ENCODE measurements at regions not wholly inside any gene's neighbourhood (a gene's known extent, or its start where the extent isn't known, plus 50 kb on each side); places are given as distances from the start of the nearest gene placed in this dataset.
"Not testable (repeated sequence)": the region's sequence is repeated elsewhere in the genome, so short reads cannot be mapped to it uniquely, and the experiment has no call there.

DNA sequence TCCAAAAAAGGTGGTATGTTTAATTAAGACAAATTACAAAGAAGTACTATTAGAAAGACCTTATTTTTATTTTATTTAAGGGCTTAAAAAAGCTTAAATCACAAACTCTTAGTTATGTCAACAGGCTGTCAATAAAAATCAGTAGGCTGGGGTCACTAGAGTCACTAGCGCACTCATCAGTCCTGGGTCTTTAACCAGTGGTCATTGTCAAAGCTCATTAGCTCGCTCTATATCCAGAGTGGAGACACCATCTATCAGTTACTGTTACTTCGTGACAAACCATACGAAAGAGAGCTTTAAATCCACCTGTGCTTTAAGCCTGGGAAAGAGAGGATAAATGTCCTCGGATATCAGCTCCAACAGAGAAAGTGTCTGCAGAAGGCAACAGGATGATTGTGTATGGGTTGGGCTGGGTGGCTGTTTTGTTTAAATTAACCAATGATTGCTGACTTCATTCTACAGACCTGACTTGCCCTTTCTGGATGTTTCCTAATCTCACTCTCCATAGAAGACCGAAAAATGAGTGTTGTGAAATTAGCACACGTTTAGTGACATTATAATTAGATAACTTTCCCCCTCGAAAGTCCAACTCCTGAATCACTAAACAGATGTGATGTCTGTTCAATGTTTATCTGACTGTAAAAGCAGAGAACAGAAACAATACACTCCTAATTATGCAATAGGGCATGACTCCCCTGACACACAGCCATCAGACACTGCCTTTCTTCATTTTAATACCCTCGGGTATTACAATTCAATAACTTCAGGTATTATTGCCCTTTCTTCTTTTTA, 123.6 kb upstream of the TNPO1 start:
- DNase-seq: no peak

DNA sequence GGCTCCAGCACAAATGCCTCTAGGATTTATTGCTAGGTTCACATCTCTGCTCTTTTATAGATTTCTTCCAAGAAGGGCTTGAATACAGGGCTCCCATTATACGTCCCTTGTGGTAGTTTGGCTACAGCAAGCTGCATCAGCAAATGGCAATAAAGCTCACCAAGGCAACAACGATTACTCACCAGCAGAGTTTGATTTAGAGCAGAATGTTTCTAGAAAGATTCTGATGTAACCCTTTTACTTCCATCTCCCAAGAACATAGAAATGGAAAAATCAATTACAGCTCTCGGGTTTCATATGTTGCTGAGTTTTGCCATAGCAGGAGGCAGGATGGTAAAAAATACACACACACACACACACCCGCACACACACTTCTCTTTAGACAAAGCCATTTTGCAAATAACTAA, 124.2 kb upstream of the TNPO1 start:
- DNase-seq: no peak

DNA sequence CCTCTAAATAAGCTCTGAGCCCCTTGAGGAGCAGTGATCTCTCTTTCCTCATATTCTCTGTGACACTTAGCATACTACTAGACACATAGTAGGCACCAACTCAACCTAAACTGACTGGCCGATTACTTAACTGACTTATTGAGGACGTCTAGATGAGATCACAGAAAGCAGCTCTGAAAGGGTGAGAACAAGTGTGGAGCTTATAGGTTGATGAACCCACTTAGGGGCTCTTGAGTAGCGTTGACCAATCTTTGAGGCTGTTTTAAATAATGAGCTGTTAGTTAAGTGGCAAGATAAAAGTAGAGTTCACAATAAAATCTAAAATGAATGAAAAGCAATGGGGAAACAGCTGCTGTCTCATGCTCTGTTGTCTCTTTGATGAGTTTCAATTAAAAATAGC, 124.7 kb upstream of the TNPO1 start:
- DNase-seq: no peak

DNA sequence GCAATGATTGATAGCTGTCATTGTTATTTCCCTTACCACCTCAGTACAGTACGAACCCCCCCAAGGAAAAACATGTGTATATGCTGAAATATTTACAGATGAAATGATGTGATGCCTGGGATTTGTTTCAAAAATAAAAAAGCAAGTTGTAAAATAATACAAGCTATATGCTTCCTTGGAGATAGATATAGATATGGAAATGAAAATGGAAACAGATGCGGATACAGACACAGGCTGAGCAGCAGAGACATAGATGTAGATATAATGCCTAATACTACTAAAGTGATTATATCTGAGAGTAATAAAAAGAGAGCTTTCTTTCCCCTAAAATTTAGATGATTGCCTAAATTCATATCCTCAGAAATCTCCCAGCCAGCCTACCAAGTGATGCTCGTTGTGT, 127.5 kb upstream of the TNPO1 start:
- DNase-seq: no peak

DNA sequence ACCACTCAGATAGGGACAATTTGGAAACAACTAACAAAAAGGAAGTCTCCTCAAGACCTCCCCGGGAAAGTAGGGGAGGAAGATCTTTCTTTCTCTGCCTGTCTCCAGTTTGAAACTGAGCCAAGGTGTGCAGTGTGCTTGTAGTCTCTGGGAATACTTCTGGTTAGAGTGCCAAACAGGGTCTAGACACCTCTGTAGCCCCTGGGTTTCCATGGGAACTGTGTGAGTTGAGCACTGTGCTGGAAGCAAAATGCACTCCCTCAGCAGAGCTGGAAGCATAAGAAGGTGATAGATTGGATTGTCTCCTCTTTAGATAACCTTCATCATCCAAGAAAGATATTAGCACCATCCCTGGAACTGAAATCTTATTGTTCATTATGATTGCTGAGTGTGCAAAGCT, 129.2 kb upstream of the TNPO1 start:
- DNase-seq: no peak

DNA sequence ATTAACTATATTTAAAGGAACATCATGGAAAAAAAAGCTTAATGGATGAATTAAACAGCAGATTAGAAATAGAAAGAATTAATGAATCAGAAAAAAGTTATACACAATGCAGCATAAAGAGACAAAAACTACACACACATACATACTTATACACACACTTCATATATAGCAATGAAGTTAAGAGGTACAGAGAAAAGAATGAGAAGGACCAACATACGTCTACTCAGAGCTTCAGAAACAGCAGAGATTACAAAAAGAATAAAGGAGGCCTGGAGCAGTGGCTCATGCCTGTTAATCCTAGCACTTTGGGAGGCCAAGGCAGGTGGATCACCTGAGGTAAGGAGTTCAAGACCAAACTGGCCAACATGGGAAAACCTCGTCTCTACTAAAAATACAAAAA, 133.9 kb upstream of the TNPO1 start:
- no peak for DNase-seq

DNA sequence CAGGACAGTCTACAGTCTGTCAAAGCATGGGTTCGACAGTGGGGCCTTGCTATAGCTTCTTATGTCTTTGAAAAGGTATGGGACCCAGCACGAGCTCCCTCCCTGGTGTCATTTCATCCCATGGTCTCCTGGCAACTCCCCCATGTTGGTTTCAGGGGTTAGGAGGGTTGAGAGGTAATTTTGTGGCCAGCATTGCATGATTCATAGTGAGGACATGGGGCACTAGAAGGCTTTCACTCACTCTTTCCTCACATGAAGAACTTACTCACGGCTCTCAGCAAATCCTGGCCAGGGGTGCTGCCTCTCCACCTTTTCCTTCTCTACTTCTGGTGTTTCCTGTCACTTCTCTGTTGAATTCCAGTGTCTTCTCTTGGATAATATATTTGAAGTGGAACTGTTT, 134.7 kb upstream of the TNPO1 start:
- DNase-seq: no peak

DNA sequence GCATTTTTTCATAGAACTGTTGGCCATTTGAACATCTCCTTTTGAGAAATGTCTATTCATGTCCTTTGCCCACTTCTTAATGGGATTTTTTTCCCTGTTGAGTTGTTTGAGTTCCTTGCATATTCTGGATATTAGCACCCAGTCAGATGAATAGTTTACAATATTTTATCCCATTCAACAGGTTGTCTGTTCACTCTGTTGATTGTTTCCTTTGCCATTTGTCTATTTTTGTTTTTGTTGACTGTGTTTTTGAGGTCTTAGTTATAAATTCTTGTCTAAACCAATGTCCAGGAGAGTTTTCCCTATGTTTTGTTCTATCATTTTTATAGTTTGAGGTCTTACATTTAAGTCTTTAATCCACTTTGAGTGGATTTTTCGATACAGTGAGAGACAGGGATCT, 139.0 kb upstream of the TNPO1 start:
- no peak for DNase-seq

DNA sequence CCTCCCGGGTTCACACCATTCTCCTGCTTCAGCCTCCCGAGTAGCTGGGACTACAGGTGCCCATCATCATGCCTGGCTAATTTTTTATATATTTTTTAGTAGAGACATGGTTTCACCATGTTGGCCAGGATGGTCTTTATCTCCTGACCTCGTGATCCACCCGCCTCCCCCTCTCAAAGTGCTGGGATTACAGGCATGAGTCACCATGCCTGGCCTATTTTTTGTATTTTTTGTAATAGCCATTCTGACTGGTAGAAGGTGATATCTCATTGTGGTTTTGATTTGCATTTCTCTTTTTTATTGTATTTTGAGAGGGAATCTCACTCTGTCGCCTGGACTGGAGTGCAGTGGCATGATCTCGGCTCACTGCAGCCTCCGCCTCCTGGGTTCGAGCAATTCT, 139.6 kb upstream of the TNPO1 start:
- DNase-seq: not testable (repeated sequence)

DNA sequence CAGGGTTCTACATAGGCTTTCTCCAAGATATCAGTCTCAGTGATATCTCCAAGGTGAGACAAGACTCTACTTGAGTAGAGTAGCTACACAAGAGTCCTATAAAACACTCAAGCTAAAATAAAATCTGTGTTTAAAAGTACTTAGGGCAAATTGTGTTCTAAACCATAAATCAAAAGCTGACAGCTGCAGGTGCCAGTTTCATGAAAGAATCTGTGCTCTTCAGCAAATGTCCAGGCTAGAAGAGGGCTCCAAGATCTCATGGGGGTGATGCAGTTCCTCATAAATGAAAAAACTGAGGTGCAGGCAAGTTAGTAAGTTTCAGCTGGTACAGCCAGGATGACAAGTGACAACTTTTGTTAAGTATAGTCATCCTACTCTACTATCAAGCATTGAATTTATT, 142.8 kb upstream of the TNPO1 start:
- DNase-seq: no peak

DNA sequence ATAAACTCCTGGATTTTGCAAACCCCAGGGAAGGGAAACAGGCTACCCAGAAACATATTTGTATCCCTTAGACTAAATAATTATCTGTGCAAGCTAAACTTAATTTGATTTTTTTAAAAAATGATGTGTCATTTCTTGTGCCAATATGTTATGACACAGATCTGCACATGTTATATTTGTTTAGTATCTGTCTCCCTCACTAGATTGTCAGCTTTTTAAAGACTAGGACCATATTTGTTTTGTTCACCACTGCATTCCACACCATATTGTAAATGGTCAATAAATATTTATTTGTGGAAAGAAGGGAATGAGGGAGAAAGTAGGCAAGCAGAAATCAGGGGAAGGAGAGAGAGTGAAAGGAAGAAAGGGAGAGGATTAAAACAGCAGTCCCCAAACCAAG, 143.3 kb upstream of the TNPO1 start:
- DNase-seq: no peak

DNA sequence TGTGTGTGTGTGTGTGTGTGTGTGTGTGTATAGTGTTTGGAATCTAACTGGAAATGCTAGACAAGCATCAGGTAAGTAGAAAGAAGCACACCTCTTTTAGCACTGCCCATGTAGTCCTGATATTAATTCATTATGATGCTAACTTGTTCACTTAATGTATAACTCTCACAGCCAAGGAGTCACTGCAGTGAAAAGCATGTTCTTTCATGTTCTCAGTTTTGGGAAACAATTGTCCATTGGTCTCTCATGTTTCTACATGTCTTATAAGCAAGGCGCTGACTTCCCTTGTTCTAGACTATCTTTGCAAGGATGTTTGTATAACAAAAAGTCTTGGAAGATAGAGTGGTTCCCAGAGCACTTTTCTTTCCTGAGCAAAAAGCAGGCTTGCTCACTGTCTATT, 148.8 kb upstream of the TNPO1 start:
- no peak for DNase-seq

DNA sequence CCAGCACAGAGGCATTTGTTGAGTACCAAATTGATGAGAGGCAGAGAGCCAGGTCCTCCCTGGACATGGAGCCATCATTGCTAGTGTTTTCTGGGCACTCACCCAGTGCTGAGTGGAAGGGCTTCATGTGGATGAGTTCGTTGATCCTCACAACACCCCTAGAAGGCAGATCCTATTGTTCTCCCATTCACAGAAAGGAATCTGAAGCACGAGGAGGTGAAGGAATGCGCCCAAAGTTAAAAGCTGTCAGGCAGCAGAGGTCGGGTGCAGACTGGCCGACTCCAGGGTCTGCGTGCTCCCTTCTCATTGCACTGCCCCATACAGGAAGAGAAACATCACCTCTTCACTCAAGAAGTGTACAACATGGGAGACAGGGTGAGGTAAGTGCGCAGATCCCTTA, 153.5 kb upstream of the TNPO1 start:
- no peak for DNase-seq

DNA sequence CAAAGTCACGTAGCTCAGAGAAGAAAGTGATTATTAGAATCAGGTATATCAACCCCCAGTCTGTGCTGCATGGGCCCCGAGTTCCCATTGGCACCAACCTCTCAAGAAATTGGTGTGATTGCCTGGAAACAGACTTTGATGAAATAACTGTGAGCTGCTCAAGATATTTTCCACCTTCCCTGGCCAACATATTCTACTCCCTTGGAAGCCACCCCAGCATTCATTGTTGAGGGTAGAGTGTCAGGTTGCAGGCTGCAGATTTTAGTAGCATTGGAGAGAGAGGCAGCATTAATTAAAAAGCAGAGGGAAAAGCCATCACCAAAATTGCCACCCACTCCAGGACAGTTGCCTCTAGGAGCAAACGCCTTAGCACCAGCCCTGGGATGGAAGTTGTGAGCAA, 154.2 kb upstream of the TNPO1 start:
- no peak for DNase-seq

DNA sequence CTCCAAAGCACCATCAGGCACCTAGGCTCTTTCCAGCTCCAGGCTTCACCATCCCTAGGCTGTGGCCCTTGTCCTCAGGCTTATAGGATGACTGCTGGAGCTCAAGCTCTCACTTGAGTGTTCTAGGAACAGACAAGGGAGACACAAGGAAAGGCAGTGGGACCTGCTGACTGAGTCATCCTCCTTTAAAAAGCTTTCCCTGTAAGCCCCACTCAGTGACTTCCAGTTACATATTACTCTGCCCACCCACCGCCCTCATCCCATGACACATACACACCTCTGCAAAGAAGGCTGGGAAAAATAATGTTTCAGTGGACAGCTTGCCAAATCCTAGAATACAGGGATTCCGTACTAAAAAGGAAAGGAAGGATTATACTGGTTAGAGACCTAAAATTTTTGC, 154.2 kb upstream of the ZNF366 start:
- no peak for DNase-seq

DNA sequence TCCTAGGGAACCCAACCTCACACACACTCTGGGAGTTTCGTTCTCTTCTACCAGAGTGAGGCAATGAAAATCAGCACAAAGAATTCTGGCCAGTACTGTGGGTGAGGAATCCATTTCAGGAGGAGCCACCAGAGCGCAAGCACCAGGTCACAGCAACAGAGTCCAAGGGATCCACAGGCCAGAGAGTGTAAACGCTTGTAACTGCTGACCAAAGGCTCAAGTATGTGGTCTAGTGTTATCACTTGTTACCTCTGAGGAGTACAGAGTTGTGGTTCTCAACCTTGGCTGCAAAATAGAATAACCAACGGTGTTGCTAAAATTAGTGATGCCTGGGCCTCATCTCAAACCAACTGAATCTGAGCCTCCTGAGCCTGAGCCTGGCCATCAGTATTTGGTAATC, 152.5 kb upstream of the ZNF366 start:
- DNase-seq: no peak

DNA sequence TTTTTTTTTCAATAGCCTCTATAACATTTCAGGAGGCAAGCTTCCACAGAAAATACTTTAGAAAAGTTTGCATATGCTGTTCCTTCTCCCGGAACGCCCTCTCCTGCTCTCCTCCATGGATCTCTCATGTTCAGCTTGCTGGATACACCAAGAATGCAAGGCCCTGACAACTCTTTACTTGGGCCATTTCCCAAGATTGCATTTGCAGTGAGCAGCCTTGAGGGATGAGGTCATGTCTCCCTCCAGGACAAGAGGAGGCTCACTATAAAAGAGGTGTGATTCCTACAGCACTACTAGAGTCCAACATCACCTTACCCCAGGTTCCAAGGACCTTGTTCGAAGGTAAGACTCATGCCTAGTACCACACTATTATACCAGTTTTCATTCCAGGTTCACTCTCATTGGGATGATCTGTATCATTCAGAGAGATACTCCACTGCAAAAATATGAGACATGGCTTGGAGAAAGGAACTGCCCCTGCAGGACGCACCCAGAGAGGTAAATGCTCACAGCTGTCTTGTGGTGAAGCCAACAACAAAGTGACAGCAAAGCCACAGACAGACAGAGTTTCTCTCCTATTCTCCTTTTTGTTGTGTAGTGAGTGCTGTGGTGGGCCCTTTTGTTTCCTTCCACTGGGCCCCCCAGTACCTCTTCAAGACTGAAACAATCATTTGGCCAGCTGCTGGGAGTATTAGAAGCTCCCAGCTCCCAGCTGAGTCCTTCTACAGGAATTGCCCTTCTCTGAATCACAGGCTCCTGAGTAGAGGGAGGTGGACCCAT, 151.7 kb upstream of the ZNF366 start:
- DNase-seq: no peak

DNA sequence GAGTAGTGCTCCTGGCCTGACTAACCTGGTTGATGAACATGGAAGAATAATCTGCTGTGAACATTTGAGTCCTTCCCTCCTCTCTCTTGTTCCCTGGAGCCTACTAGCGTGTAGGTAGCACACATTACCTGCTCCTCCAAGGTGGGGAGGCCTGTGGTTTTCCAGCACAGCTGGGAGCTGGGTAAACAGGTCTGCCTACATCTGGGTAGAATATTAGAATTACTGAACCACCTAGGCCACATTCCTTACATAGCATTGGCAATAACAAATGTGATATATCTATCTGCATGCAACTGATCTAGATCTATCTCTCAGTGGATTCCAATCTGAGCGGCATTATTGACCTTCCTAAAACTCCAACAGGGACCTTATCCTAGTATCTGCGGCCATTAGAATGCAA, 151.0 kb upstream of the ZNF366 start:
- DNase-seq: no peak

DNA sequence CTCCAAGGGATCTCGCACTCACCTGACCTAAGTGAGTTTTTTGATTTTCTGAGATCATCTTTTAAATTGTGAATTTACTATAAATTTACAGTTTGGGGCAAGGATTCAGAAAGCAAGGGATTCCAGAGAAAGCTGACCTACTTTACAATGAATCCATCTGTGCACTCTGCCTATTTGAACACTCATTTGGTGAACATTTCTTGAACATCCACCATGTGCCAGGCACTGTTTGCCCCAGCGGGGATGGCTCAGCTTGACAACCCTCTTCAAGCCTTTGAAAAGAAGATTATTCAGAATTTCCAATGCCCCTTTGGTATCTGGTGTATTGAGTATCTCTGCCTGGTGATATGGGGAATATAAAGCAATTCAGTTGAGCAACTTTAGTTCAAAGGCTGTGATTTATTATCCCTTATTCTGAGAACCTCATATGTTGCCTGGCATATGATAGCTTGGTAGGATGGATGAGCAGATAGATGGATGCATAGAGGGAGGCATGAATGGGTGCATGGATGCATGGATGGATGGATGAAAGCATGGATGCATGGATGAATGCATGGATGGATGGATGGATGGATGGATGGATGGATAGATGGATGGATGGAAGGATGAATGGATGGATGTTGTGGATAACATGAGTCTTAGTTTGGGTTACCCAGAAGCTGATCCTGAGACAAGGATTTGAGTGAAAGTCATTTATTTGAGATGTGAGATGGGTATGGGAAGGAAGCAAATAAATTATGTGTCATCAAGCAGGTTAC, 149.7 kb upstream of the ZNF366 start:
- no peak for DNase-seq

DNA sequence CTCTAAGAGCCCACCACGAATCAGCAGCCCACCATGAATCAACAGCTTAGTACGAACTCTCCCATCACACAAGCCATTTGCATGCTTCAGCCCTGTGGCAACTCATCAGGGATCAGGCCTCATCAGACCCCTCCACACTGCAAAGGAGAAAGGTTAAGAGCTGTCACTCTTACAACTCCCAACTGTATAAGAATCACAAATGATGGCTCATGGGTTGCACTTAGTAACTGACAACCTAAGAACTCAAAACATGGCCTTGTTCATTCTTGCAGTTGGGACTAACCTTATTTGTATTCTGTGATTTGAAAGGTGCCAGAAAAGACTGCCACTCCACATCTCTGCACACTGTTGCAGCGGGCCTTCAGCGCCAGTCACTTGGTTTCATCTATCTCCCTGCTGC, 149.1 kb upstream of the ZNF366 start:
- DNase-seq: no peak

DNA sequence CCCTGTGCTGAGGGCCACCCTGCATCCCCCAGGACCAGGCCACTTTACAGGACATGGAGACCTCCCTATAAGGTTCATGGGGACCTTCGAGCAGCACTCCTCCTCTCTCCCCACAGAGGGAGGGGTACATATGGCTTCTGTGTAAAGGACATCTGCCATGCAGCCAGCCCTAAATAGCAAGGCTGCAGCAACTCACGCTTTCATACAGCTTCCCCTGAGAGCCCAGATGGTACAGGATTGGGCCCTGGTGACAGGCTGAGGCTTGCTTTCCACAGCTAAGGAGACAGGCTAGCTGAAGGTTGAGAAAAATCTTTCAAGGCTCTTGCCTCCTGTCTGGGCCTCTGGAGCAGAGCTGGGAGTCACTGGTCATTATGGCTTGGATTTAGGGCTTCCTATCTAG, 147.0 kb upstream of the ZNF366 start:
- no peak for DNase-seq

DNA sequence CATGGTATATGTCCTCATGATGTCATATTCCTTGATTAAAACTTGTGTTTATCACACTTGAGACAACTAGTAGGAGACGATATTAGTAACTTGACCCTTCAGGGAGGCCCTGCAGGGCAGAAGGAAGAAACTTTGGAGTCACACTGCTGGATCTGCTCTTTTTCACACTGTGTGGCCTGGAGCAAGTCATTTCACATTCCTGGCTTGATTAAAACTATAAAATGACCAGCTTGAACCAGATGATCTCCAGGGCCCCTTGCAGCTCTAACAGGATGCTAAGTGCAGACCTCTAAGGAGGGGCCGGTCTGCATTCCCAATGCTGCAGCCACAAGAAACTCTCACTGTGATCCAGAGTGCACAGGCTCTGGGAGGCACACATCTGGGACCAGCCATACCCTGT, 146.4 kb upstream of the ZNF366 start:
- no peak for DNase-seq

DNA sequence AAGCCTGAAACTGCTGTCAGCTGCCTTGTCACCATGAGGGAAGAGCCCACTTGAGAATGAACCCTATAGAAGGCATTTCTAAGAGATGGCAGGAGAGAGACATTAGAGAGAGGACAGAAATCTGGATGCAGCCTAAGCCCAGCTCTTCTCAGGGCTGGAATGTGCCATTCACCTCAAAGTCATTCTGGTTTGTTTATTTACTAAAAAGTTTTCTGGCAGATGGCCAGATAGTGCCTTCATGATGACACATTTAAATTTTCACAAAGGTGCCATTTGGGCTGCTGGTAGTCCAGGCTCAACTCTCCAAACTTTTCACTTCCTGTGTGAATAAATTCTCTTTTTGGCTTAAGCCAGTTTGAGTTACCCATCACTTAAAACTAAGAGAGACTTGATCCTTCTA, 144.6 kb upstream of the ZNF366 start:
- no peak for DNase-seq

DNA sequence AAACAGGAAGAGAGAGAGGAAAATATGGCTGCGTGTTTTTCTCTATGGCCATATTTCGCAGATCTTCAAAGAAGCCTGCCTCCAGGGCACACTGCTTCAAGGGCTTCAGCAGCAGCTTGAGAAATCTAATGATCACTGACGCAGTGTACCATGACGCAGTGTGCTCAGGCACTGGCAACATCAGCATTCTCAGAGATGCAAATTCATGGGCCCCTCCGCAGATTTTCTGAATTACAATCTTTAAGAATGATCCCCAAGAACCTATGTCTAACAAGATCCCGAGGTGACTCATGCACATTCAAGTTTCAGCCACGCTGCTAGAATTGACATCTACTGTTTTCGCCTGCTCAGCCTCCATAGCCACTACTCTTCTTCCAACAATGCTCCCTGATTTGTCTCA, 143.9 kb upstream of the ZNF366 start:
- no peak for DNase-seq

Measured in GOT3 (cell line).